Cardiac muscle cell (in vitro differentiated cells and primary cell): ENCODE measurements at regions not wholly inside any gene's neighbourhood (a gene's known extent, or its start where the extent isn't known, plus 50 kb on each side); places are given as distances from the start of the nearest gene placed in this dataset.

Source experiments
- DNase-seq, 2 donors: peaks; one replicate each; pipeline versions ENCODE4 v3.0.0 to v3.0.0-alpha.2; 2010 to 2017; ENCODE audit warnings: low read depth in 1 of 2, low spot score in 1 of 2
- H3K27ac ChIP-seq: fragments of 200-600 bp; sonication (generic); 2 replicates; pipeline ENCODE4 v1.5.1; 2016
- H3K27me3 ChIP-seq: fragments of 200-600 bp; sonication (generic); 2 replicates; pipeline ENCODE4 v1.6.0; 2016; ENCODE audit warnings: control low read depth
- H3K36me3 ChIP-seq: fragments of 200-600 bp; sonication (generic); 2 replicates; pipeline ENCODE4 v1.5.1; 2016; ENCODE audit warnings: control low read depth
- H3K4me1 ChIP-seq: fragments of 200-600 bp; sonication (generic); 2 replicates; pipeline ENCODE4 v1.8.1; 2017; ENCODE audit warnings: low read depth, mild to moderate bottlenecking, mixed run types
- H3K4me3 ChIP-seq: fragments of 200-600 bp; sonication (generic); 2 replicates; pipeline ENCODE4 v1.5.1; 2016; ENCODE audit warnings: mild to moderate bottlenecking
- H3K9me3 ChIP-seq: fragments of 200-600 bp; sonication (generic); 2 replicates; pipeline ENCODE4 v1.5.1; 2017; ENCODE audit warnings: low read depth, mild to moderate bottlenecking, control low read depth
- CTCF ChIP-seq: IDR thresholded peaks from 2 replicates; pipeline ENCODE4 v1.5.1; 2012; ENCODE audit warnings: low read depth, mild to moderate bottlenecking, low read length

- Histone ChIP-seq H3K4me1 (no peaks in the 10 kb centered on the region), H3K27me3 (no peaks in the 10 kb centered on the region), H3K27ac (no peak overlapping the region), H3K9me3 (no peaks in the 10 kb centered on the region), H3K4me3 (no peak overlapping the region), H3K36me3 (no peaks in the 10 kb centered on the region)
- DNase-seq = no peak
- no peak for TF ChIP-seq CTCF
Measured at GRCh38 chr12:92292016-92292415, 146.4 kb upstream of the BTG1 start.

- Histone ChIP-seq H3K4me3 (no peak overlapping the region), H3K27ac (no peak overlapping the region), H3K27me3 (no peaks in the 10 kb centered on the region), H3K4me1 (no peaks in the 10 kb centered on the region), H3K36me3 (no peaks in the 10 kb centered on the region), H3K9me3 (no peaks in the 10 kb centered on the region)
- no peak for DNase-seq
- no peak for TF ChIP-seq CTCF
Measured at GRCh38 chr12:92290886-92291285, 145.2 kb upstream of the BTG1 start.

- H3K4me1 ChIP-seq = no peaks in the 10 kb centered on the region
- no peaks in the 10 kb centered on the region for H3K9me3 ChIP-seq
- H3K27me3 ChIP-seq = no peaks in the 10 kb centered on the region
- H3K36me3 ChIP-seq = no peaks in the 10 kb centered on the region
- no peak overlapping the region for H3K27ac ChIP-seq
- TF ChIP-seq CTCF = no peak
- no peak overlapping the region for H3K4me3 ChIP-seq
- DNase-seq = no peak
Measured at GRCh38 chr12:92290350-92290695, 144.7 kb upstream of the BTG1 start.

GRCh38 chr12:92289629-92290349 lies 144.1 kb upstream of the BTG1 start:
- no peaks in the 10 kb centered on the region for H3K9me3 ChIP-seq
- no peaks in the 10 kb centered on the region for H3K27me3 ChIP-seq
- peak in 1 of 2 donors; percentile 24 for DNase-seq
- no peak for TF ChIP-seq CTCF
- no peaks in the 10 kb centered on the region for H3K36me3 ChIP-seq
- no peaks in the 10 kb centered on the region for H3K4me1 ChIP-seq
- no peak overlapping the region for H3K4me3 ChIP-seq
- H3K27ac ChIP-seq = no peak overlapping the region

- Histone ChIP-seq H3K4me3 (no peak overlapping the region), H3K9me3 (no peaks in the 10 kb centered on the region), H3K36me3 (no peaks in the 10 kb centered on the region), H3K27me3 (no peaks in the 10 kb centered on the region), H3K27ac (no peak overlapping the region), H3K4me1 (no peaks in the 10 kb centered on the region)
- no peak for TF ChIP-seq CTCF
- no peak for DNase-seq
Measured at GRCh38 chr12:92288561-92288960, 142.9 kb upstream of the BTG1 start.
